ENCODE measurements at regions not wholly inside any gene's neighbourhood (a gene's known extent, or its start where the extent isn't known, plus 50 kb on each side); places are given as distances from the start of the nearest gene placed in this dataset.

DNA sequence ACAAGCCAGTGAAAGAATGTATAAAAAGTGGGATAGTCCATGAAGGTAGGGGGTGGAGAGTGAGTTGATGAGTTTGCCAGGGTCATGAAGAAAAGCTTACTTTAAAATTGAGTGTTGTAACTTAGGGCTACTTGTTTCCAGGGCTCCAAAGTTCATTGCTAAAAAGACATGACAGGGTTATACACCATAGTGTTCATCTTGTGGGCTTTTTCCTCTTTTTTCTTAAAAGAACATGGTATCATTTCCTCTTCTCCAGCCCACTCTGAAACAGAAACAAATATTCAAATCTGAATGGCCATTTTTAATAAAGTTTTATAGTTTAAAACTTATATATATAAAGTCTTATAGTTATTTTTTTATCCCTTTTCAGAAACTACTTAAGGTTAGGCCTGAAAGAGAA, 115.7 kb upstream of the SMC2 start:
- H3K4me3 ChIP-seq (ENCODE audit: low read length): no peak overlapping the region
- DNase-seq (ENCODE audit: low read depth, low spot score): no peak

DNA sequence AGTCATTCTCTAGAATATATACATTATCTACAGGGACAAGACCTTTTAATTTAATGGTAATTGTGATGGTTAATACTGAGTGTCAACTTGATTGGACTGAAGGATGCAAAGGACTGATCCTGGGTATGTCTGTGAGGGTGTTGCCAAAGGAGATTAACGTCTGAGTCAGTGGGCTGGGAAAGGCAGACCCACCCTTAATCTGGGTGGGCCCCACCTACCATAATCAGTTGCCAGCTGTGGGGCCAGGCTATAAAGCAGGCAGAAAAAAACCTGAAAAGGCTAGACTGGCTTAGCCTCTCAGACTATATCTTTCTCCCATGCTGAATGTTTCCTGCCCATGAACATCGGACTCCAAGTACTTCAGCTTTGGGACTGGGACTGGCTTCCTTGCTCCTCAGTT, 112.2 kb upstream of the SMC2 start:
- no peak for DNase-seq (ENCODE audit: low read depth, low spot score)
- no peak overlapping the region for H3K4me3 ChIP-seq (ENCODE audit: low read length)

DNA sequence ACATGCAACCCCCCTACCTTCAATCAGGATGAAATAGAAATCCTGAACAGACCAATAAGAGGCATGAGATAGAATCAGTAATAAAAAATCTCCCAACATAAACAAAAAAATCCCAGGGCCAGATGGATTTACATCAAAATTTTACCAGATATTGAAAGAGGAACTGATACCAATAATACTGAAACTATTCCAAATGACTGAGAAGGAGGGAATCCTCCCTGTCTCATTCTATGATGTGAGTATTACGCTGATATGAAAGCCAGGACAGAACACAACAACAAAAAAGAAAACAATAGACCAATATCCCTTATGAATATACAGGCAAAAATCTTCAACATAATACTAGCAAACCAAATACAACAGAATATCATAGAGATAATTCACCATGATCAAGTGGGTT, 109.0 kb upstream of the SMC2 start:
- no peak overlapping the region for H3K4me3 ChIP-seq (ENCODE audit: low read length)
- DNase-seq (ENCODE audit: low read depth, low spot score): no peak

DNA sequence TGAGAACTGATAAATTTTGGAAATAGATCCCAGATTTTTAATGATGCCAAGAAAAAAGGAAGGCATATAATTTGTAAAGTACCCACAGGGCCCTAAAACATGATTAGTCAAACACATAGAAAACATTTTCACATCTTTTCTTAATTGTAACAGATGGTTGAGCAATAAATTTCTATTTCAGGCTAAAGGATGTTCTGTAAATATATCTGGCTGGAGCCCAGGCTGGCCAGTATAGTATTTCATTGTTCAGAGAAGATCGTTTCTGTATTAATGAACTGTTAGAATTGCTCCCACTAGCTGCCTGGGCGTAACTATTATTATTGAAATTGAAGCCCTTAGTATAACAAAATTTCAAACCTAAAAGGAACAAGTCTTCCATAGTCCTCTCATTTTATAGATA, 105.3 kb upstream of the SMC2 start:
- DNase-seq (ENCODE audit: low read depth, low spot score): no peak

DNA sequence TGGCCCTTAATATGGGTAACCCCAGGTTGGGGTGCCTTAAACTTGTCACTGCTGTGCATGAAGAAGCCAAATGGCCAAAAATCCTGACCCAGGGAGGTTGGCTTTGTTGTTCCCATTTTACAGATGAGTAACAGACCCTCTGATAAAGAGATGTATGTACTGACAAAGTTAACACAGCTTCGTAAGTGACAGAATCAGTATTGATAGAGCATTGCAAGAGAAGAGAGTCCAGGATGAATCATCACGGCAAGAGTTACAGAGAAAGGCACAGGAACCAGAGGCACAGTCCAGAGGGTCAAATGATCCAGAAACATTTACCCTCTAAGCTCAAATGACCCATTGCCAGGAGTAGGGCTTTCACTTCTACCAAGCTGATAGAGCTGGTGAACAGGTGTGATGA, 103.8 kb upstream of the SMC2 start:
- H3K4me3 ChIP-seq (ENCODE audit: low read length): no peak overlapping the region

More for the DNA sequence above, 105.3 kb upstream of the SMC2 start:
- no peak overlapping the region for H3K4me3 ChIP-seq (ENCODE audit: low read length)

DNA sequence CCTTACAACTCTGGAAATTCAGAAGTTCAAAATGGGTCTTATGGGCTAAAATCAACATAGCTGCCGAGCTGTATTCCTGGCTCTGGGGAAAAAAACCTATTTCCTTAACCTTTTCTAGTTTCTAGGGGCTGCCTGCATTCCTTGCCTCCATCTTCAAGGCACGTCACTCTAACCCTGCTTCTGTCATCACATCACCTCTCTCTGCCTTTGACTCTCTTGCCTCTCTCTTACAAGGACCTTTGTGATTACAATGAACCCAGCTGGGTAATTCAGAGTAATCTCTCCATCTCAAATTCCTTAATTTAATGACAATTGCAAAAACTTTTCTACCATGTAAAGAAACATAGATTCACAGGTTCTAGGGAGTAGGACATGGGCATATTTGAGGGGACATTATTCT, 103.1 kb upstream of the SMC2 start:
- H3K4me3 ChIP-seq (ENCODE audit: low read length): no peak overlapping the region
- no peak for DNase-seq (ENCODE audit: low read depth, low spot score)

More for the DNA sequence above, 103.8 kb upstream of the SMC2 start:
- no peak for DNase-seq (ENCODE audit: low read depth, low spot score)

DNA sequence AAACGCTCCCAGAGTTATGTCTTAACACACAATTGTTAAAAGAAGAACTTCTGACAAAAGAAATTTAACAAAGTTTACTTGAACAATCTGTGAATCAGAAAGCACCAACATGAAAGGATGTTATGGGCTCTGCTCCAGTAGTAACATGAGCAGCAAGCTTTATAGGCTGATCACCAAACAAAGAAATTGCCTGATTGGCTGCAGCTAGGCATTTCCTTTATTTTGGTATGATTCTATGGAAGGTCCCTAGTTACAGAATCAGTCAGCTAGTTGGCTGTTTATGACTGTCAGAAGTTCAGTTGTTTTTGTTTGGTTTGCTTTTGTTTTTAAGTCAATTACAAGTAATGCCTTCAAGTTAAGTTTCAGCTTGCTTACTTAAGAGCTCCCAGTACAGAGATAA, 102.4 kb upstream of the SMC2 start:
- no peak overlapping the region for H3K4me3 ChIP-seq (ENCODE audit: low read length)
- DNase-seq (ENCODE audit: low read depth, low spot score): peak; percentile 23

DNA sequence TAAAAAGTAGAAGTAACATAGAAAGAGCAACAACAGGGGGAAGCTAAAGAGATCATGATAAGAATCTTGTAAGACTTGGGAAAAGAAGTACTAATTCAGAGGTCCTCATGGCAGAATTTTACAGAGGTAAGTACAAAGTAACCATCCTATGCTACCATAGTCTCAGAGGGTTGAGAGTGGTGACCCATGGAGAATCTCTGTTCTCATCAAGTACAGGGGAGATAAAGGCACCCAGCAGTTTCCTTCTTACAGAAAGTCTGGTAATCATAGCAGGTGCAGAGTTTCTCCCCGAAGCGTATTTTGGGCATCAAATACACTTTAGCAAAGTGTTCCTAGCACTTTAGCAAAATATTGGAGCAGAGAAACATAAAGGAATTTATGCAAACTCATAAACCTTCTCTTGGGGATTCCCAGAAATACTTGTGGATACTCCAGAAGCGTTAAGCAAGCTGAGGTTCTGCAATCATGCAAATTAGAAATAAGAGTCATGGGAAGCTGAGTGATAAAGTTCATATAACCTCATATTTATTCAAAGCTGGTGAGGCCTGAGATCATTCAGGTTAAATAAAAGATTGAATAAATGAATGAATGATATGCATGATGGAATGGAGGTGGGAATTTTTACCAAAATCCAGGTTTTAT, 101.0 kb upstream of the SMC2 start:
- no peak for DNase-seq (ENCODE audit: low read depth, low spot score)
- no peak overlapping the region for H3K4me3 ChIP-seq (ENCODE audit: low read length)

DNA sequence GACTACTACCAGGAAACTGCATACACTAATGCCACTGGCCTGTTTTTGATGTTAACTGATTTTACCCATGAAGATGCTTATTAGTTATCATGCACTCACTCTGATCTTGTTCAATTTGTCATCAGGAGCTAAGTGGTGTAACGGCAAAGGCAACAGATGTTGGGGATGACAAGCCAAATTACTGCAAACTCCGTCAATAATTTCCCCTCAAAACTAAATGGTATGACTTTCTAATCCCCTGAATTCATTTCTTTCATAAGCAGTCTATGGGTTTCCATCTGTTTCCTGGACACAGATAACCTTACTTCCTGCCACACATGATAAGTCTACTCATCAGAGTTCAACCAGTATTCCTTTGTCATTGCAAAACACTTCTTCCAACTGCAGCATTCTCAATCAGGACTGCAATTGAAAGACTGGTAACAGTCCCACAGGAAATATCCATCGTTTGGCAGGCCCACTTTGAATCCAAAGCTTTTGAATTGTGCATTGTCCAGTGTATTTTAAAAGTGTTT, 96.2 kb upstream of the SMC2 start:
- DNase-seq (ENCODE audit: low read depth, low spot score): peak; percentile 77
- H3K4me3 ChIP-seq (ENCODE audit: low read length): no peak overlapping the region

DNA sequence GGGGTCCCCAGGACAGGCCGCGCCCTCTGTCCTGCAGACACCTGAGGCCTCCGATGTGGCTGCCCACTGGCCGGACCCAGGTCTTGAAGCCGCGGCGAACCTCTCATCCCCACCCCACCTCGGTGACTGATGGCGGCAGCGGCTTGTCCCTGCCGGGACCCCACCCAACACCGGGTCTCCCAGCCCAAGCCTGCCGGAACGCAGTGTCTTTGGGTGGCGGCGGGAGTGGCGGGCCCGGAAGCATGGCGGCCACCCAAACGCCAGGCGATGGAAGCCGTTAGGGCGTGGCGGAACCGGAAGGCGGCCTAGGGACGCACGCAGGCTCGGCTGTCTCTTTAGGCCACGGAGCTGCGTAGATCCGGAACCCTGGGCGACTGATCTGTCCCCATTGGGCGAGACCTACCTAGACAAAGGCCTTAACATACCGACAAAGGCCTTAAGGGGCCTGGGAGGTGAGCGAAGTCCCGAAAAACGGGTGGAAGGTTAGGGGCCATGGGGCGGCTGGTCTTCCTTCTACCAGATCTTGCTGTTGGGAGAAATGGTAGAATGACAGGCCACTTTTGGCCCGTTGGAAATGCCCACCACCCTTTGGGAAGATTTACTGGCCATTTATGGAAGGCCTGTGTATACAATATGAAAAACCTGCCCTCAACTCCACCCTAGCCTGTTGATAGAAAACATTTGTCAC, 94.6 kb upstream of the SMC2 start:
- no peak overlapping the region for H3K4me3 ChIP-seq (ENCODE audit: low read length)
- no peak for DNase-seq (ENCODE audit: low read depth, low spot score)

DNA sequence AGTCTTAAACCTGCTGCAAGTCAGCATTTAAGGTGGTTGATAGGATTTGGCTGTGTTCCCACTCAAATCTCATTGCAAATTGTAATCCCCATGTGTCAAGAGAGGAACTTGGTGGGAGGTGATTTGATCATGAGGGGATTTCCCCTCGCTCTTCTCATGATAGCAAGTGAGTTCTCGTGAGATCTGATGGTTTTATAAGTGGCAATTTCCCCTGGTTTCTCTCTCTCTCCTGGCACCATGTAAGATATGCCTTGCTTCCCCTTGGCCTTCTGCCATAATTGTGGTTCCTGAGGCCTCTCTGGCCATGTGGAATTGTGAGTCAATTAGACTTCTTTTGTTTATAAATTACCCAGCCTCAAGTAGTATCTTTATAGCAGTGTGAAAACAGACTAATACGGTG, 84.3 kb upstream of the SMC2 start:
- H3K4me3 ChIP-seq (ENCODE audit: low read length): no peak overlapping the region
- no peak for DNase-seq (ENCODE audit: low read depth, low spot score)

DNA sequence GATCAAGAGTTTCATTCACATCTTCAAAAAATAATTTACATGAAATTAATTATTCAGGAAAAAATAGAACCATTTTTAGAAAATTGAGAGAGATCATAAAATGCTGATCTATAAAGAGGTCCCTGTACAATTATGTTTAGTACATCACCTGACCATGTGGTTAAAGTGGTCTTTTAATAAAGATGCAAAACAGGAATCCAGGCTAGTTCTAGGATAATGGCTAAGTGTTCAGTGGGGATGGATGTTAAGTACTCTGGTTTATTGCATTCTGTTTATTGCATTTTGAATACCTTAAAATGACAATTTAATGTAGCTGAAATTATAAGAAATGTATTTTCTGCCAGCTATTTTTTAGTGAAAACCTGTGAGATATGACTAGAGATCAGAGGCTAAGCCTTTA, 72.0 kb upstream of the SMC2 start:
- DNase-seq (ENCODE audit: low read depth, low spot score): no peak
- no peak overlapping the region for H3K4me3 ChIP-seq (ENCODE audit: low read length)

DNA sequence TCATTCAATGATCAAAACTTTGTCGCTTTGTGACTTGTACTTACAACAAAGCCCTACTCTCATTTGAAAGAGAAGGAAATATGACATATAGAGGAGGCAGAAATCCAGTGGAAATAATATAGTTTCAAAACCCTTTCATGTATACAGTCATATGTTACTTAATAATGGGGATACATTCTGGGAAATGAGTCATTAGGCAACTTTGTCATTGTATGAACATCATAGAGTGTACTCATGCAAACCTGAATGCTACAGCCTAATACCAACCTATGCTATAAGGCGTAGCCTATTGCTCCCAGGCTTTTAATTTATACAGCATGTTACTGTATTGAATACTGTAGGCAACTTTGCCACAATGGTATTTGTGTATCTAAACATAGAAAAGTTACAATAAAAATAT, 69.0 kb upstream of the SMC2 start:
- no peak for DNase-seq (ENCODE audit: low read depth, low spot score)
- H3K4me3 ChIP-seq (ENCODE audit: low read length): no peak overlapping the region

DNA sequence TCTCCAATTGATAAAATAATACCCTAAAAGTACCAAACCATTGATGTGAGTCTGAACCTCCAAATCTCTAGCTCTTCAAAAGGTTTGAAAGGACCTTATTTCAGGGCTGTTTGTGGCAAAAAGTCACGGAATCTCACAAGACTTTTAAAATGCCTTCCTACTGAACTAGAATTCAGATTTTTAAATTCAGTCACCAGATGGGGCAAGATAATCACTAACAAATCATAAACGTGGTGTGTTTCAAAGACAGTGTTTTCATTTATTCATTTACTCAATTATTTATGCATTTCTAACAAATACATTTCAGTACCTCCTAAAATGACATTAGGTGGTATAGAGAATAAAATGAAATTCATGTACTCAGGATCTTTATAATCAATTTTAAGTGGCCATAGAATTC, 68.2 kb upstream of the SMC2 start:
- no peak for DNase-seq (ENCODE audit: low read depth, low spot score)
- no peak overlapping the region for H3K4me3 ChIP-seq (ENCODE audit: low read length)

DNA sequence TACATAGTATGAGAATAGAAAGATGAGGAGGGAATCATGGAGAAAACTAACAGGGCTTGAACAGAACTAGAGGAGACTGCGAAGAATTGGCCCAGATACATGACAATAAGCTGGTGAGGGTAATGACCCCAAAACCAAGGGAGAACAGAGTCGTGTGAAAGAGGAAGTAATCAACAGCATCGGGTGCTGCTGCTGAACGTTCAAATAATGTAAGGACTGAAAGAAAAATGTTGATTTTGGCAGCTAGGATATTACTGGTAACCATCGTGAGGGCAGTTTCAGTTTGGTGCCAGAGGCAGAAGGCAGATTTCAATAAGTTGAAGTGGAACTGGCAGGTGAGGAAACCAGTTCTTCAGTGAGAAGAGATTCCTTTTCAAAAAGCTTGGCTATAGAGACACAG, 66.8 kb upstream of the SMC2 start:
- no peak overlapping the region for H3K4me3 ChIP-seq (ENCODE audit: low read length)
- no peak for DNase-seq (ENCODE audit: low read depth, low spot score)

DNA sequence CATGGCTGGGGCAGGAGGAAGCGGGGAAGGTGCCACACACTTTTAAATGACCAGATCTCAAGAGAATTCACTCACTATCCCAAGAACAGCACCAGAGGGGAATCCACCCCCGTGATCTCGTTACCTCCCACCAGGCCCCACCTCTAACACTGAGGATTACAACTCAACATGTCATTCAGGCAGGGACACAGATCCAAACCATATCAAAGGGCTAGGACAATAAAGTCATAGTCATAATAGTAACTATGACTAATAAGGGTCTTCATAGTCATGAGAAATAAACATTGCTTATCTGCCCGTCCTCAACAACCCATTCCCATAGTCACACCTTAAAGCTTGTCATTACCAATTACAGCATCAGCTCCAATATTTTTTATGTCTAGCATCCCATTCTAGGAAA, 65.3 kb upstream of the SMC2 start:
- H3K4me3 ChIP-seq (ENCODE audit: low read length): no peak overlapping the region
- no peak for DNase-seq (ENCODE audit: low read depth, low spot score)

Data from Jurkat, Clone E6-1 (cell line).